Right atrium auricular region (tissue), 2 donors: ENCODE measurements at regions not wholly inside any gene's neighbourhood (a gene's known extent, or its start where the extent isn't known, plus 50 kb on each side); places are given as distances from the start of the nearest gene placed in this dataset.

Source experiments
- DNase-seq: peaks from one replicate; pipeline ENCODE4 v3.0.0-alpha.2; 2019; ENCODE audit warnings: low spot score
- H3K27ac ChIP-seq, 2 donors: fragments of 200-600 bp; sonication (generic); 1 replicate in 1 of 2; 2 replicates in 1 of 2; pipeline ENCODE4 v1.5.1; 2016 to 2019
- H3K27me3 ChIP-seq, 2 donors: fragments of 200-600 bp; sonication (generic); one replicate each; pipeline versions ENCODE4 v1.5.1 to v1.6.0; 2017 to 2019
- H3K36me3 ChIP-seq: fragments of 200-600 bp; sonication (generic); one replicate; pipeline ENCODE4 v1.5.1; 2016
- H3K4me1 ChIP-seq, 2 donors: fragments of 200-600 bp; sonication (generic); one replicate each; pipeline versions ENCODE4 v1.5.1 to v1.6.0; 2017 to 2019
- H3K4me3 ChIP-seq, 2 donors: fragments of 200-600 bp; sonication (generic); 1 replicate in 1 of 2; 2 replicates in 1 of 2; pipeline ENCODE4 v1.5.1; 2017 to 2019; ENCODE audit warnings: mild to moderate bottlenecking in 1 of 2, moderate library complexity in 1 of 2
- H3K9me3 ChIP-seq, 2 donors: fragments of 200-600 bp; sonication (generic); one replicate each; pipeline ENCODE4 v1.5.1; 2019
- TF ChIP-seq, protein P1 (sequence below), 2 donors: fragments of 200-600 bp; sonication (generic); IDR thresholded peaks; one replicate each; pipeline ENCODE4 v1.5.1; 2019; ENCODE audit warnings: antibody characterized with exemption in 2 of 2

DNA sequence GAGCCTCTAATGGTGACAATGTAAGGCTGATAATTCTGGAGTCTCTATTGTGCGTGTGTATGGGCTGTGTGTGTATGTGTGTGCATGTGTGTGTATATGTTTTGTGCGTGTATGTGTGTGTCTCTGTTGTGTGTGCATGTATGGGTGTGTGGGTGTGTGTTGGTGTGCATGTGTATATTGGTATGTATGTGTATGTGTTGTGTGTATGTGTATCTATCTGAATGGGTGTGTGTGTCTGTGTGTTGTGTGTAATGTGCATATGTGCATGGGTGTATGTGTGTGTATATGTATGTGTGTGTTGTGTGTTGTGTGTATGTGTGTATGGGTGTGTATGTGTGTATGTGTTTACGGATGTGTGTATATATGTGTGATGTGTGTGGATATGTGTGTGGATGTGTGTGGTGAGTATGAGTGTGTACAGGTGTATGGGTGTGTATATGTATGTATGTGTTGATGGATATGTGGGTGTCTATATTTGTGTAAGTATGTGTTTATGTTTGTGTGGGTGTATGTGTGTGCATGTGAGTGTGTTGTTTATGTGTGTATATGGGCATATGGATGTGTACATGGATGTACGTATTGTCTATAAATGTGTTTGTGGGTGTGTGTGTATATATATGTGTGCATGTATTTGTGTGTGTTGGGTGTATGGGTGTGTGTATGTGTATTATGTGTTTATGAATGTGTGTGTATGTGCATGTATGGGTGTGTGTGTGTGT is 366.7 kb downstream of the UQCRFS1 start:
- H3K4me1 ChIP-seq, result no peaks in the 10 kb centered on the region
- H3K27ac ChIP-seq, result no peak overlapping the region
- no peaks in the 10 kb centered on the region for H3K36me3 ChIP-seq
- H3K4me3 ChIP-seq, result no peak overlapping the region
- TF ChIP-seq, protein P1, sequence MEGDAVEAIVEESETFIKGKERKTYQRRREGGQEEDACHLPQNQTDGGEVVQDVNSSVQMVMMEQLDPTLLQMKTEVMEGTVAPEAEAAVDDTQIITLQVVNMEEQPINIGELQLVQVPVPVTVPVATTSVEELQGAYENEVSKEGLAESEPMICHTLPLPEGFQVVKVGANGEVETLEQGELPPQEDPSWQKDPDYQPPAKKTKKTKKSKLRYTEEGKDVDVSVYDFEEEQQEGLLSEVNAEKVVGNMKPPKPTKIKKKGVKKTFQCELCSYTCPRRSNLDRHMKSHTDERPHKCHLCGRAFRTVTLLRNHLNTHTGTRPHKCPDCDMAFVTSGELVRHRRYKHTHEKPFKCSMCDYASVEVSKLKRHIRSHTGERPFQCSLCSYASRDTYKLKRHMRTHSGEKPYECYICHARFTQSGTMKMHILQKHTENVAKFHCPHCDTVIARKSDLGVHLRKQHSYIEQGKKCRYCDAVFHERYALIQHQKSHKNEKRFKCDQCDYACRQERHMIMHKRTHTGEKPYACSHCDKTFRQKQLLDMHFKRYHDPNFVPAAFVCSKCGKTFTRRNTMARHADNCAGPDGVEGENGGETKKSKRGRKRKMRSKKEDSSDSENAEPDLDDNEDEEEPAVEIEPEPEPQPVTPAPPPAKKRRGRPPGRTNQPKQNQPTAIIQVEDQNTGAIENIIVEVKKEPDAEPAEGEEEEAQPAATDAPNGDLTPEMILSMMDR (IDR thresholded peaks at IDR 0.05), result no peak
- DNase-seq, result no peak
- no peaks in the 10 kb centered on the region for H3K27me3 ChIP-seq
- no peaks in the 10 kb centered on the region for H3K9me3 ChIP-seq

DNA sequence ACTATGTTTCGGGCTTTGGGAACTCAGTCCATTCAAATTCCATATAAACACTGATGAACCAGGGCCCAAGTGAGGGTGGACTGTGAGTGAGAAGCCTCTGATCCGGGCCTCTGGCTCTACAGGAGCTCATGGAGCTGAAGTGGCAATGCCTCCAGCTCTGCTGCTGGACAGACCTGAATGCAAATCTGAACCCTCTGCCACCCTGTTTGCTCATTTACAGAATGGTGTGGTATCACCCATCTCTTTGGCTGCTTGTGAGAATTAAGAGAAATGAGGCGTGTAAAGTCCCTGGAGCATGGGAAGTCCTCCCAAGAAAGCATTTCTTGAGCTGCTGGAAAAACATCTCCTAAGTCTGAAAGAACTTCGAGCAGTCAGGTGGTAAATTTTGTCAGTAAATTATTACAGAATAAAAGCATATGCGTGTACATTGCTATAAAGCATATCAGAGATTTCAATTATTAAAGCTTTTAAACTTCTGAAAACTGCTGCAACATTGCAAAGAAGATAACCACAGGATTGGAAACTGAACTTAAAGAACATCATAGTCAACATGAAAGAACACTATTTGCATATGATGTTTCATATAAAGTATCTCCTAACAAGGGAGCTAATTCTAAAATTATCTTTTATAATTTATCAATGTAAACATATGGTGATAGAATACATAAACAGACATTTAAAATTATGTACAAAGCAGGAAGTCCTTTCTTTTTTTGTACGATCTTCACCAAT is 369.0 kb downstream of the UQCRFS1 start:
- TF ChIP-seq, protein P1 (IDR thresholded peaks at IDR 0.05), result no peak
- H3K27ac ChIP-seq, result no peak overlapping the region
- no peak overlapping the region for H3K4me3 ChIP-seq
- no peaks in the 10 kb centered on the region for H3K36me3 ChIP-seq
- H3K9me3 ChIP-seq, result no peaks in the 10 kb centered on the region
- H3K4me1 ChIP-seq, result no peaks in the 10 kb centered on the region
- no peaks in the 10 kb centered on the region for H3K27me3 ChIP-seq
- DNase-seq, result no peak

DNA sequence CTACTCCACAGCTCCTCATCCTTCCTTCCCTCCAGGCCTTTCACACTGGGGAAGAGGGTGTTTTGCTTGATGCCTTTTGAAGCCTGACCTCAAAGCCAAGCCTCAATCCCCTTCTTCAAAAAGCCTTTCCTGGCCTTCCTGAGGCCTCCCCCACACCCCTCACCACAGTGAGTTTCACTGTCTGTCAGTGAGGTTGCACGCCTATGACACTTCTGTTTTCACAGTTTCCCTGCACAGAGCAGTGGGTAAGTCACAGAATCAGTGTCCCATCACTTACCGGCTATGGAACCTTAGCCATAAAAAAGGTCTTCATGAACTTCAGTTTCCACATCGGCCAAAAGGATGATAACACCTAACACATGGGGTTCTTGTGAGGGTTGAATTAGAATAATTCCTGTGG is 371.4 kb downstream of the UQCRFS1 start:
- Histone ChIP-seq H3K9me3 (no peaks in the 10 kb centered on the region), H3K27me3 (no peaks in the 10 kb centered on the region), H3K27ac (no peak overlapping the region), H3K4me3 (no peak overlapping the region), H3K4me1 (no peaks in the 10 kb centered on the region), H3K36me3 (no peaks in the 10 kb centered on the region)
- TF ChIP-seq, protein P1 (IDR thresholded peaks at IDR 0.05), result no peak
- DNase-seq, result no peak

DNA sequence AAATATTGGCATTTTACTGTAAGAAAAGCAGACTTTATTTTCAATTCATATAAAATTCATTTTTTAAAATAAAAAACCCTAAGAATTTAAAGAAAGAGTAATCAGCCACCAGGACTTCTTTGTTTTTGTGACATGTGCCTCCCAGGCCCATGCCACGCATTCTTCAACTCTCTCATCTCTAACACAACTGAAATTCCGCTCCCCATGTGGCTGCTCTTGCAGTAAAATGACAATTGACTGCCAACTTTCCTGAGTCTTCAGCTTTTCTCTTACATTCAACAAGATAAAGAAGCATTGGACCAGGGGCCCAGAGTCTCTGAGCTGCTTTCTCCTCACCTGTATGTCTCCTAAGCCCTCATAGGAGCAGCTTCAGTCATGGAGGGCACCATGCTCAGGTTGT is 372.1 kb downstream of the UQCRFS1 start:
- H3K36me3 ChIP-seq, result no peaks in the 10 kb centered on the region
- H3K9me3 ChIP-seq, result no peaks in the 10 kb centered on the region
- no peak for DNase-seq
- no peak overlapping the region for H3K27ac ChIP-seq
- no peak overlapping the region for H3K4me3 ChIP-seq
- no peaks in the 10 kb centered on the region for H3K27me3 ChIP-seq
- TF ChIP-seq, protein P1 (IDR thresholded peaks at IDR 0.05), result no peak
- no peaks in the 10 kb centered on the region for H3K4me1 ChIP-seq

DNA sequence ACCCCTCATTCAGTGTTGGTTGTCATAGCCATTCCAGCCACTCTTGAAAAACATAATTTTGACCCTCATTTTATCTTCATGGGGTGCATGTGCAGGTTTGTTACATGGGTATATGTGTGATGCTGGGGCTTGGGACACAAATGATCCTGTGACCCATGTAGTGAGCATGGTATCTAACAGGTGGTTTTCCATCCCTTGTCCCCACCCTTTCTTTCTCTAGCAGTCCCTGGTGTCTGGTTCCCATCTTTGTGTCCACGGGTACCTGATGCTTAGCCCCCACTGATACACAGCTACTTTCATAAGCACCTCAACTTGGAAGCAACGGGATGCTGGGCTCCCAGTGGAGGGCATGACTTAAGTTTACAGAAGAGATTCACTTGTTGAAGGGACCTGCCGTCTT is 373.5 kb downstream of the UQCRFS1 start:
- no peaks in the 10 kb centered on the region for H3K9me3 ChIP-seq
- H3K27me3 ChIP-seq, result no peaks in the 10 kb centered on the region
- H3K4me1 ChIP-seq, result no peaks in the 10 kb centered on the region
- TF ChIP-seq, protein P1 (IDR thresholded peaks at IDR 0.05), result no peak
- DNase-seq, result no peak
- no peak overlapping the region for H3K27ac ChIP-seq
- H3K36me3 ChIP-seq, result no peaks in the 10 kb centered on the region
- H3K4me3 ChIP-seq, result no peak overlapping the region
